GM18517 (cell line): ENCODE measurements at regions not wholly inside any gene's neighbourhood (a gene's known extent, or its start where the extent isn't known, plus 50 kb on each side); places are given as distances from the start of the nearest gene placed in this dataset.

Experiments
- ATAC-seq: cut with Tn5 transposase; IDR thresholded peaks from one replicate; pipeline ENCODE4 v1.9.1; 2021; ENCODE audit warnings: mild to moderate bottlenecking, moderate library complexity; ENCODE audit not compliant: unreplicated experiment

DNA sequence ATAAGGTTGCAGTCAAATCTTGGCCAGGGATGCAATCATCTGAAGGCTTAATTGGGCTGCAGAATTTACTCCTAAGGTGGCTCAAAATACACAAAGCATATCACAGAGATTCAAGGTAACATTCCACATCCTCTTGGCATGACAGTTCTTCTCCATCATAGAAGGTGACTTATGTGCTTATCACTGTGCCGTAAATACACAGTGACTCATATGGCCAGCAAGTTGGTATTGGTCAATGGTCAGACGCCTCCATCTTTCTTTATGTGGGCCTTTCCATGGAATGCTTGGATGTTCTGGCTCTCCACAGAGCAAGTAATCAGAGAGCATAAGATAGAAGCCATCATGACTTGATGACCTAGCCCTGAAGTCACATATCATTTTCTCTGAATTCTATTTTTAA is 168.8 kb upstream of the ST8SIA2 start:
- ATAC-seq = no peak

GRCh38 chr15:92226020-92226612 is 167.6 kb upstream of the ST8SIA2 start:
- ATAC-seq = no peak

- ATAC-seq = no peak
These were observed 164.9 kb upstream of the ST8SIA2 start for GRCh38 chr15:92228830-92229229.

DNA sequence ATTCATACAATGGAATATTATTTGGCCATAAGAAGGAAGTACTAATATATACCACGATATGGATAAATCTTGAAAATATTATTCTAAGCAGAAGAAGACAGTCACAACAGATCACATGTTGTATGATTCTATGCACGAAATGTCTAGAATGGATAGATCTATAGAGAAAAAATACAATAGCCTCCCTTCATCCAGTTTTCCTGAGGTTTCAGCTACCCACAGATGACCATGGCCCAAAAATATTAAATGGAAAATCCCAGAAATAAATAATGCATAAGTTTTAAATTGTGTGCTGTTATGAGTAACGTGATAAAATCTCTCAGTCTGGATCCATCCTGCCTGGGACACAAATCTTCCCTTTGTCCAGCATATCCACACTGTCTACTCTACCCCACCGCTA is 162.2 kb upstream of the ST8SIA2 start:
- no peak for ATAC-seq

DNA sequence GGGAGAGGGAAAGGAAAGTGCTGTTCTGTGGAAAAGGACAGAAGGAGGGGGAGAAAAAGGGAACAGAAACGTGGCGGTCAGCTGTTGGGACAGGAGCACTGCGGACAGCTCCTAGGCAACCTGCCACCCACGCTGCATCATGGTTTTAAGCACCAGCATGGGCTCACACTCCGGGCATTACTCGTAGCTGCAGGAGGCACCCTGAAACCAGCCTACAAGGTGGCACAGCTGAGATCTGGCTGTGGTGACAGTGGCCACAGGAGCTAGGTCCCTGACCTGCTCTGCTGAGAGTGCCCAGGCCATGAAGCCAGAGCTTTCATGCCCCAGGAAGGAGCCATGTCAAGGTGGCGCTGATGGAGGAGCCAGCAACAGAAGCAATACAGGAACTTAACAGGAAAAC is 161.4 kb upstream of the ST8SIA2 start:
- ATAC-seq = no peak

GRCh38 chr15:92232876-92233275 is 160.8 kb upstream of the ST8SIA2 start:
- no peak for ATAC-seq

DNA sequence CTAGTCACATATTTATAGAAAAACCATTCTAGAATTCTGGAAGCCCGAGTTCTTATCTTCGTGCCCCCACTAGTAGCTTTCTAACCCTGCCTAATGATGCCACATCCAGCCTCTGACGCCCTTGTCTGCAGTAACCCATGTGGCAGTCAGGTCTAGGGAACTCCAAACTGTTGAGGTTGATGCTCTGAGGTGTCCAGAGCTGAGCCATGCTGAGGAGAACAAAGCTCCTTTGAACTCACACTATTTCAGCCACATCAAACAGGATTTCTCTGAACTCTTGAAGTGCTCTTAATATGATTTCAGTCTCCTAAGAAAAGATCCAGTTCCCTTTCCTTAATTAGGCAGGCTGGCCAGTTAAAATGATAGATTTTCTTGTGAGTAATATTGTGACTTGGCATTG is 150.5 kb upstream of the ST8SIA2 start:
- ATAC-seq = no peak

DNA sequence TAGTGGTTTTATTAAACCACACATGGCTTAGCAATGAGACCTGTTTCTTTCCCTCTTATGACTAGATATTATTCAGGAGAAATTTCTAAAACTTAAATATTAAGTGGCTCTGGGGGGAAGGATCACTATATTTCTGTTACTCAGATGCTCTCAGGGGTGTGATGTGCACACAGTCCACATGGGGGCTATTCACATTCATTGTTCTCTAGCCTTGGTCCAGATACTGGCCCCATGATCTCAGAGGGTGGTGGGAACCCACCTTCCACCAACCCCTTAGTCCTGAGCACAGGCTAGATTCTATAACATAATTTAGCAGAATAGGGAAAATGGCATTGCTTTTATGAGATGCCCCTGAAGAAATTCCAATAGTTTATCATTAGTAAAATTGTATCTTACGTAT is 149.0 kb upstream of the ST8SIA2 start:
- no peak for ATAC-seq

DNA sequence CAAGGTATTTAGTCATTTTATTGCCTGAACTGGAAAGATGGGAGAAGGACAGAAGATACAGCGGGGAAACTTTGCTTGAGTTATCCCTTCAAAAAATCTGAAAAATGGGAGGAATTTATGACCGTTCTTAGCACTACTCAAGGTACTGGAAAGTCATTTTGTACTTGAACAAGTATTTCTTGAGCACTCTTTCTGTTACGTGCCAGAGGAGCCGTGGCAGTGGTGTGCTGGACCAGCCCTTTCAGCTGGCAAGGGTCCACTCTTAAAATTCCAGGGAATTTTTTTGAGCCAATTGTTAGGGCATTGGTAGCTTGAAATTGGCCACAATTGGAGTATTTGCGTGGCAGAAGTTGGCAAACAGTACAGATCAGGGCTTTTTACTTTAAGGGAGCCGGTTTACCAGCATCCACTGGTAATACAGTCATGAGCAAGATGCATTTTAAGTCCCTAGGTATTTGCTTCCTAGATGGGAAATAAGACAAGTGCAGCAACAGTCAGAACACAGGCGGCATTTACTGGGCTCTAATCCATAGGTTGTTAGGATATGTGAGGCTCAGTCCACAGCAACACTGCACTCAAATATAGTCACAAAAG is 145.9 kb upstream of the ST8SIA2 start:
- no peak for ATAC-seq

- ATAC-seq = no peak
These were observed 126.6 kb upstream of the ST8SIA2 start for GRCh38 chr15:92266796-92267685.

- no peak for ATAC-seq
These were observed 124.8 kb upstream of the ST8SIA2 start for GRCh38 chr15:92268900-92269299.

DNA sequence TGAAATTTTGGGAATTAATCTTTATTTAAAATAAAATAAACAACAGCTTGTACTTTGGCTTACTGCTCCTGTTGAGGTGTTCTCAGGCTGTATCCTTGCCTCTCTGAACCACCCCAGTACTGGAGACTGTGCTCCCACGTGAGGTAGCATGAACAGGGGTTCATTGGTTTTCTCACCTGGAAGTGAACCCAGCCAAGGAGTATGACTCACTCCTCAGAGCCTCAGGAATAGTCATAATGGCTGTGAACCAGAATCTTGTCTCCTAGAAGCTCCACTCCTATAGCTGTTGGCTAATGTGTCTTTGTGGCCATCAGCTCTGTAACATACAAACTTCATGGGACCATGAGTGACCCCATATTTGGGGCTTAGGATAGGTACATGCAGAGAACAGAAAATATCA is 122.5 kb upstream of the ST8SIA2 start:
- no peak for ATAC-seq

GRCh38 chr15:92272106-92272505 is 121.6 kb upstream of the ST8SIA2 start:
- ATAC-seq = no peak

DNA sequence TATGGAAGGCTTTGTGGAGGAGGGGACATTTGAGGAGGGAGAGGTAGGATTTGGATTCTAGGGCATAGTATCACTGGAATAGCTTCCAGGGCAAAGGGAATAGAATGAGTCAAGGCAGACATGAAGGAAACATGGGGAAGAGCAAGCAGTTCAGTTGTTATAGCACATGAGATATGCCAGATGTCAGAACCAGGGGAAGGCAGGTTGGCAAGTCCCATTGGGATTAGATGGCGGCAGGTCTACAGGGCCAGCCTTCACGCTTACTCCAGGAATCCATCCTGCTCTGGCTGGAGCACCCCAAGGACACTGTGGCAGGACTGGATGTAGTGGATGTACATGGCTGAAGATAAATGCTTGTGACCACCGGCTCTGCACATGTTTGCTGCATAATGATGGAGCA is 120.4 kb upstream of the ST8SIA2 start:
- no peak for ATAC-seq

DNA sequence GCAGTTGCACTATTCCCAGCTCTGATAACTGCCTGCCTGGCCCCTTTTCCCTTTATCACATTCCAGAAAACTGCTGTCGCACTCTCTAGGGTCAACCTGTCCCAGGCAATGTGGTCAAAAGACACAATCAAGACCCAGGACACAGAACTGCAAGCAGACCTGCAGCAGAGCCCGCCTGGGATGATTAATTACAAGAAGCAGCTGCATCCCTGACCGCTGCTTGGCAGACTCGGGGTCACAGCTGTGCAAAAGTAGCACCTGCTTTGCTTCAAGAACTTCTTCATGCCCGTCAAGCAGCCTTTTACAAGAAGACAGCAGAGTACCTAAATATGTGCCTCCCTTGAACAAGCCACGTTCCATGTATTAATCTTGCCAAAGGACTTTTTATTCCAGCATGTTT is 120.0 kb upstream of the ST8SIA2 start:
- ATAC-seq = no peak

- ATAC-seq = no peak
These were observed 115.9 kb upstream of the ST8SIA2 start for GRCh38 chr15:92277776-92278175.

- no peak for ATAC-seq
These were observed 109.9 kb upstream of the ST8SIA2 start for GRCh38 chr15:92283813-92284212.

- peak; percentile 93 for ATAC-seq
These were observed 104.9 kb upstream of the ST8SIA2 start for GRCh38 chr15:92288755-92289154.

- no peak for ATAC-seq
These were observed 103.9 kb upstream of the ST8SIA2 start for GRCh38 chr15:92289733-92290132.

DNA sequence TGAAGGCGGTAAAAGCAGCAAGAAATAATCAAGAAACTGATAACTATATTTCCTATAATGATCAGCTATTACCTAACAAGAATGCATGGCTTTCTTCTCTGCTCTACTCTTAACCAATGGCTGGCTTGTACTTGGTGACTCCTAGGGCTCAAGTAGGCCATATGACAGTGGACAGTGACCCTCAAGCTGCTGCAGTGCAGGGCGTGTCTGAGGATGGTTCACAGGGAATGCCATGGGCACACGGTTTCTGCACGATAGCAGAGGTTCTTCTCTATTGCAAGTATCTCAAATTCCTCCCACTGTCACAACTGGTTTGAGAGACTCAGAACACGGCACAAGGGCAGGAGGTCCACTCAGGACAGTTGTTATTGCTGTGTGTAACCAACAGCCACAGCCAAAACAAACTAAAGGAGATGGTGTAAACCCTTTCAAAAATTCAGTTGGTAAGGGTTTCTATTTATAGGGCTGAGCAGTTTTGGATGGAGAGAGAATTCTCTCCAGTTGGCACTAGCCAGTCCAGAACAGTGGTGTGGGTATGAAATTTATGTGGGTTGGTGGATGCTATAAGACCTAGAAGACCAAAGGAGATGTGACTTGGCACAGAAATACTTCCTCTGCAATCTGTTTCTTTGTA is 103.2 kb upstream of the ST8SIA2 start:
- no peak for ATAC-seq

GRCh38 chr15:92291900-92292299 is 101.8 kb upstream of the ST8SIA2 start:
- no peak for ATAC-seq

- no peak for ATAC-seq
These were observed 98.9 kb upstream of the ST8SIA2 start for GRCh38 chr15:92294759-92295158.
